ENCODE measurements at regions not wholly inside any gene's neighbourhood (a gene's known extent, or its start where the extent isn't known, plus 50 kb on each side); places are given as distances from the start of the nearest gene placed in this dataset.
"Not testable (repeated sequence)": the region's sequence is repeated elsewhere in the genome, so short reads cannot be mapped to it uniquely, and the experiment has no call there.

DNA sequence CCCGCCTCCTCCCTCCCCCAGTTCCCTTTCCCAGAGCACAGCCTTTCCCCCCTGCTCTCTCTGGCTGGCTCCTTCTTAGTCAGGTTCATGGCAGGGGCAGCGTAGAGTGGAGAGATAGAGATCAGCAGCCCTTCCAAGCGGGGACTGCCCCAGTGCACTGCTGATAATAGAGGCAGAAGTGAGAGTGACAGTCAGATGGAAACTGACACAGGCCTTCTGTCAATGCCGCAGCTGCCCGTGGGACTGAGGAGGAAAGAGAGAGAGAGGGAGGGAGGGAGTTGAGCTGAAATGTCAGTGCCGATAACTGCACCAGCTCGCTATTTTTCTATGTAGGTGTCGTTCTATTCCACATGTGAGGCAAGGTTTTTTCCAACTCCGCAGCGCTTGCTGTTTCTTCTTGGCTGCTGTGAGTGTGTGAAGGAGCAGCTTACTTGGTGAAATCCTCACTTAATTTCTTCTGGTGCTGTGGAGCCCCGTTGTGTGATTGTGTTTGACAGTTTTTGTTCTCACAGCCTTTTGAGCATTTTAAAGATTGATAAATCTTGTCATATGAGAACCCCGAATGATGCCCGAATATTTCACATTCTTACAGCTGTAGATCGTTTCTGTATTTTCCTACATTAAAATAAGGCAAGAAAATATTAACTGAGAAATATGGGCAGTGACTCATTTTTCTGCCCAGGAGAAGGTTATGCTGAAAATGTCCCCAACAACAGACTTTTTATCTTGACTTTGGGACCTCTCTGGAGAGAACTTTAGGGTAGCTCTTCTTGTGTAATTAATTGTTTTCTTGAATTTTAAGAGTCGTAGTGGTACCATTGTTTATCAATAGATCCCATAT, 386.4 kb upstream of the MMS22L start:
- peak; percentile 9 to 90 (median 63) for DNase-seq

- DNase-seq = no peak
Observed at GRCh38 chr6:97674802-97675201, 391.8 kb upstream of the MMS22L start.

- no peak for DNase-seq
Observed at GRCh38 chr6:97677626-97678025, 394.6 kb upstream of the MMS22L start.

DNA sequence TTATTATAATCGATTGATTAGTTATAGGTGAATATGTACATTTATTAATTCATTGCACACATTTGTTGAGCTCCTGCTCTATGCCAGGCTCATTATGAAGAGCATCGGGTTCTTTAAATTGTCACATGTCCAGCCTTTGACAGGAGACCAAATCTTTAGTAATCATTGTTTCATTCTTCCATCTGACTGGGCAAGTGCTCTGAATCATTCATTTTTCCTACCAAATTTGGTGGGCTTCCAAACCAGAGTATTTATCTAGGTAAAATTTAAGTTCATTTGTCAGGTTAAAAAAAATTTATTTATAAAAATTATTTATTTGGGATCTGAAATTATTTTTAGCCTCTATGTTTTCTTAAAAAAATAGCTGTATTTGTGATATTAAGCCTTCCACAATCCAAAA, 404.9 kb upstream of the MMS22L start:
- no peak for DNase-seq

DNA sequence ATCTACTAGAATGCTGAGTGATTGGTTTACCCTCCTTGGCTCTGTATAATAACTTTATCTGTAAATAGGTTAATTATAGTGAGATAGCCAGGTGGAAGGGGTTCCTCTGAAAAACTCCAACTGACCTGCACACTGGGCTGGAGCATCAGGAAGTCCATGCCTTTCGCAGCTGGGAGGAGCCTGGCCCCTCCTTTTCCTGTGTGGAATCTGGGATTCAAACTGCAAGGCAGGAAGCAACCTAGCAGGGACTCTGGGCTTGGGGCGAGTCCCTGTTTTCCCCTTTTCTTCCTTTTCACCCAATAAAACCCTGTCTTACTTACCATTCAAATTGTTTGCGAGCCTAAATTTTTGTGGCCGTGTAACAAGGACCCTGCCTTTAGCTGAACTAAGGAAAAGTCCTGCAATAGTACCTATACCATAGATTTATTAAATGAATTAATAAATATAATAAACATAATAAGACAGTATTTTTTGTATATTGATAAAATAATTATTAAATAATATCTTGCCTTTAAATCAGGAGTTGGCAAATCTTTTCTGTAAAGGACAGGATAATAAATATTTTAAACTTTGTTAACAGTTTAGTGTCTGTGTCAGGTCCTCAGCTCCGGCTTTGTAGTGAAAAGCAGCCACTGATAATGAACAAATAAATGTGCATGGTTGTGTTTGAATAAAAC, 406.2 kb upstream of the MMS22L start:
- DNase-seq = no peak

DNA sequence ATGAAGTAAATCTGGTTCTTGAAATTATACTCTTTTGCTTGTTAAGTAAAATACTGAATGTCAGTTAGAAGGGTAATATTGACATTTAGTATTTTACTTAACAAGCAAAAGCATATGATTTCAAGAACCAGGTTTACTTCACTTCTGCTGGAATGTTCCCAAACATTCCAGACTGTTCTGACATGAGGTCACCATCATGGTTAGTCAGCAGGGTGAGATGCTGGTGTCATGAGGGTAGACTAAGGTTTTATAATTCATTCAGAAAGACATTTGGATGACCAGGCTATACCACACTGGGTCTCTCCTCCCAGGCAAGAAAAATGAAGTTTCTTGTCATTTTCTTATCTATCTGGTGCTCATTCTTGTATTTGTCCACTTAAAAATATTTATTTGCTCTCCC, 414.4 kb upstream of the MMS22L start:
- DNase-seq = no peak

DNA sequence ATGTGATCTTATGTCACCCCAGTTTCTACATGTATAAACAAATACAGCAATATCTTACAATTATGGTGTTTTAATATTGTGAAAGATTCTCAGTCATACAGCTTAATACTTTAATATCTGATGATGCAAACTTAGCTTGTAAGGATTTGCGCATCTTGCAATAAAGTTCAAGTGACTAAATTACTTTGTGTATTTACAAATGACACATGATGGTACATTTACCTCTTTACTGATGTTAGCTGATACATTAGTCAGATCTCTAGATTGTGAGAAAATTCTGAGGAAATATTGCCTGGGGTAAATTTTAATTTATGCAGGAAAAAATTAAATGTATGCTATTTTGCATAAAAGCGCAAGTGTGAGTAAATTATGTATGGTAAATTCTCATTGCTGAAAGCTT, 418.8 kb upstream of the MMS22L start:
- no peak for DNase-seq

GRCh38 chr6:97702248-97702647, 419.2 kb upstream of the MMS22L start:
- DNase-seq = no peak

DNA sequence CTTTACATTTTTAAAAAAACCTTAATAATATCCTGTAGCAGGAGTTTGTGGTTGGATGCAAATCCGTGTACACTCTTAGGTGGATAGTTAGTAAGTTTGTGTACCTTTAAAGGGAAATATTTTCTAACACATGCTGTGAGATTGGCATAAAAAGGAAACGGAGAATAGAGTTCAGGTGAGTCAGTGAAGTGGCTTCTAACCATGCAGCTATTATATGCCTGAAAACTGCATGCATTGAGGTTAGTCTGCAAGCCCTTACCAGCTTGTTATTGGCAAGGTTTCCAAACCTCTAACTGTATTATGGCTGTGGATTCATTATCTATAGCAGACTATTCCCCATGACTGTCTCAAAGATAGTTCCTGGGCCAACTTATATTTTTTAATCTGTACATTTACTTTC, 420.6 kb upstream of the MMS22L start:
- DNase-seq = no peak

DNA sequence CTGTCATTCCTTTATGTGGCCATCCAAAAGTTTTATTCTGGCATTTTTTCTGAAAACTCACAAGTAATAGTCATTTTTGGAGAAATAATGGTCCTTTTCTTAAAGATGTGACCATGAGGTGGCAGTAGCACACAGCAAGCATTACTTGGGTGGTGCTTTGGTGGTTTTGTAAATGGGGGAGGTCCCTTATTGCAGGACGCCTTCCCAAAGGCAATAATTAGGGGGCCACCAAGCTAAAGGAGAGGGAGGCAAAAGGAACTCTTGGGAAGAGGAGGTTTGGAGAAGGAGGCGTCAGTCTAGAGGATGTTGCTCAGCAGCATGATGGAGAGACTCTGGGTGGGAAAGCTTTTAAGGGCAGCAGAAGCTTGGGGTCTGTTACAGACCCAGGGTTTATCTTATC, 422.6 kb upstream of the MMS22L start:
- peak in 4 of 56 donors; percentile 0 to 4 (median 1) for DNase-seq

DNA sequence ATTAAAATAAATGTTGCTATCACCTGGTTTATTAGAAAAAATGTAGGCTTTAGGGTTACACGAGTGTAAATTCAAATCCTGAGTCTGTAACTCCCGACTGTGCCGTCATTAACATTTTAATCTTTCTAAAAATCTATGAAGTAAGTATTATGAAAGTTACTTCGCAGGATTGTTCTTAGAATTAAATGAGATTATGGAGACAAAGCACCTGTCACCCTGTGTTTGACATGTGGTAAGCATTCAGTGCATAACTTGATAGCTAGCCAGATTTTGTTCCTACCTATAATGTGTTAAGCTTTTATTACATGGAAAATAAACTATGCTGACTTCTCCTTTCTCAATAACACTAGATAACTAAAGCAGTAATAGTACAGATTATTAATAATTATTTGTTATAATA, 429.7 kb upstream of the MMS22L start:
- no peak for DNase-seq

DNA sequence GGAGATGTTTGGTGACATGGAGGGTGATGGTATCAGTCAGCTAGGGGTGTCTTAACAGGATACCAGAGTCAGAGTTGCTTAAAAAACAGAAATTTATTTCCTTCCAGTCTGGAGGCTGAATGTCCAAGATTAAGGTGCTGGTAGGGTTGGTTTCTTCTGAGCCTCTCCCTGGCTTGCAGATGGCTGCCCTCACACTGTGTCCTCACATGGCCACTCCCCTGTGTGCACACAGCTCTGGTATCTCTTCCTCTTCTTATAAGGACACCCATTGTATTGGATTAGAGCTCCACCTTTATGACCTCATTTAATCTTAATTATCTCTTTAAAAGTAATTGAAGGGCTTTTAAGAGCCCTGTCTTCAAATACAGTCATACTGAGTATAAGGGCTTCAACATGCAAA, 431.8 kb upstream of the MMS22L start:
- DNase-seq = no peak

DNA sequence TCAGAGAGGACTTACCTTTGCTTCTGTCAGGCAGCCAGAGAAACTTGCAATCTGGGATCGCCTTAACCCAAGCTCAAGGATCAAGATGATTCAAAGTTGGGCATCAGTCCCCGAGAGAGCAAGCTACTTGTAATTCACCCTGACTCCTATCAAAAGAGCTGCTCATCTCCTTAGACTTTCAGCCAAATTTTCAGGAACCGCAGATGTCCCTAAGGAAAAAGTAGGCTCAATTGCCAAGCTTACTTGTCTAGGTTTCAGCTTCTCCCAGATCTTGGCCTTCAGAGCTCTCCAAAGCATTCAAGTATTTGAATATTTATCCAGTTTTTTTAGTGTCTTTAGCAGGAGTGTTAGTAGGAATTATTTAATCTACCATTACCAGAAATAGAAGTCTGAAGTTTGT, 434.1 kb upstream of the MMS22L start:
- no peak for DNase-seq

GRCh38 chr6:97726378-97726777, 443.4 kb upstream of the MMS22L start:
- peak in 1 of 56 donors; percentile 0 for DNase-seq

GRCh38 chr6:97732045-97732444, 449.0 kb upstream of the MMS22L start:
- DNase-seq = no peak

DNA sequence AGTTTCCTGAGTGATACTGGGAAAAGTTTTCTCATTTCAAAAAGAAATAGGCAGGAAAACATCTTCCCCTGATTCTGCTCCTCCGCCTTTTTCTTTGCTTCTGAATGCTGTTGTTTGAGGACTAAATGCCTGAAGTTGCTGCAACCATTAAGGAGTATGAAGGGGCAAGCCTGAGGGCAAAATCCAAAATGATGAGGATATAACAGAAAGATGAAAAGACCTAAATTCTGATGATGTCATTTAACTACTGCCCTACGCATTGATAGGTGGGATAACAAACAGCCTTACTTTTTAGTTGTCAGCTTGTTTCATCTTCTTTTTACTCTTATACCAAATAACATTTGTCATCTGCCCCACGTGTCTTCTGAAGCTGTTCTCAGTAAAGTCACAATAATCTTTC, 474.6 kb upstream of the MMS22L start:
- no peak for DNase-seq

GRCh38 chr6:97765461-97765860, 482.4 kb upstream of the MMS22L start:
- DNase-seq = no peak

- DNase-seq = no peak
Observed at GRCh38 chr6:97771372-97771771, 488.4 kb upstream of the MMS22L start.

GRCh38 chr6:97775012-97775411, 492.0 kb upstream of the MMS22L start:
- no peak for DNase-seq

DNA sequence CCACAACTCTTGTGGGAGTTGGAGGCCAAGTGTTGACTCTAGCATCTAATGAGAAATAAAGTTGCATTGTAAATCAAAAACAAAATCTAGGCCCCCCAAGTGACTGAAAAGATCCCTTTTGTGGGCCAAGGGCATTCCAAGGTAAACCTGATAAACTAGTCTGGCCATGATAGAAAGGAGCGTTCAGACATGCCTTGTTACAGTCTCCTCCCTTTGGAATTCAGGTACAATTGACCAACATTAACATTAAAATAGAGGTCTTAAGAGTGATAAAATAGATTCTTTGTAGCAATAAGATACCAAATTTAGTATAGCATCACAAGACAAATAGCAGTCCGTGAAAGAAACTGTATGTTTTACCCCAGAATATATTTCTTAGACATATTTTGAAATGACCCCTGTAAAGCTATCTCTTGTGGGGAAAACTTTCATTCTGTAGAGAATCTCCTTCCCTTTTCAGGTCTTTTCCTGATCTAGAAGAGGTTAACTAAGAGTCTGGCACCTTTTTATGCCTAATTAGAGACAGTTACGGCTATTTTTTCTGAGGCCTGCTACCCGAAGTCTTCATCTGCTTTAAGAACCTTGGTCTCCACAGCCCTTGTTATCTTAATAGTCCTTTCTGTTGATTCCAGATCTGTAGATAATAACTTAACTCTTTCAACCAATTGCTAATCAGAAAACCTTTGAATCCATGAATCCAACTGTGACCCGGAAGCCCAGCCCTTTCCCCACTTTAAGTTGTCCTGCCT, 495.4 kb upstream of the MMS22L start:
- no peak for DNase-seq

- DNase-seq = not testable (repeated sequence)
Observed at GRCh38 chr6:97779039-97779766, 496.2 kb upstream of the MMS22L start.

Measured in nucleus accumbens (tissue), 56 donors.